EH (cell line): ENCODE measurements at regions not wholly inside any gene's neighbourhood (a gene's known extent, or its start where the extent isn't known, plus 50 kb on each side); places are given as distances from the start of the nearest gene placed in this dataset.

ENCODE experiments used
- DNase-seq: peaks from one replicate; pipeline ENCODE4 v3.0.0-alpha.2; 2015; ENCODE audit warnings: low read depth

DNA sequence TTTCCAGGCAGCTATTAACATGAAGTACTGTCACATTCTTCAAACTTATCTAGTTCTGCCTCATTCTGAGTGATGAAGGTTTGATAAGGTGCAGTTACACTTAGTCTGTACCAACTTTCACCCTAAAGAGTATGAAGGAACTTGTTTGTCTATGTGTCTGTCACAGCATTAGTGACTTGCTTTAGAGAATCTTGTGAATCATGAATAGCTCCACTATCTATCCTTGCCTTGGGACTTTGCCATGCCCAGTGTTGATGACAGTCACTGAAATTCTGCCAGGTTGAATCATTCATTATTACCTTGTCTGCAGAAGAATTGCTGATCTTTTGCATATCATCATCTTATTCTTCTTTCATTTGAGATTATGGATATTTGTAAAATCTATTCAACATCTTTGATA is 50.9 kb upstream of the A1CF start:
- no peak for DNase-seq

DNA sequence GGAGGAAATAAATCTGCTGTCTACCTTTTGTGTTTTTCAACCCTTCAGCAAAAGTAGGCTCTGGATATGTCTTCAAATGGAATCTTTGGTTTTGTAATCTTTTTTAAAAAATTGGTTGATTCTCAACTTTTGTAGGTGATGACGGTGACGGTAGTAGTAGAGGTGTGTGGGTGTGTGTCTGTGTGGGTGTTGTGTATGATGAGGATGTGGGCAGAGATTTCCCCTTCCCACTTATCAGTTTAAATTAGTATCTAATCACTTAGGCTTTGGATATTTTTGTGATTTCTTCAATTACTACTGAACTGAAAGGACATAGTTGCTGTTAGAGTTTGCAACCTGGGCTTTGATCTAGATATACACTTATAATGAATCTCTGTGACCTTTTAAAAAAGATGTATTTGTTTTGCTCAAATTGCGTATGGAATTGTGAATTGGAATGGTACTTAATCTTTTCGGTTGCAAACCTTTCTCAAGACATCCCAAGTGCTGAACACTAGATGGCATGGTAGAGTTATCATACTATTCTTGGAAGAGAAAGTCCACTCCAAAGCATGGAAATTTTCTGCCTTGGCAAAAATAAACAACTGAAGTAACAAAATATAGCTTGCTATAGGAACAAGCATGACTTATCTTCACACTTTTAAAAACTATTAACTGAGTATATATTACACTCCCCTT is 51.9 kb upstream of the A1CF start:
- DNase-seq, result peak; percentile 33

DNA sequence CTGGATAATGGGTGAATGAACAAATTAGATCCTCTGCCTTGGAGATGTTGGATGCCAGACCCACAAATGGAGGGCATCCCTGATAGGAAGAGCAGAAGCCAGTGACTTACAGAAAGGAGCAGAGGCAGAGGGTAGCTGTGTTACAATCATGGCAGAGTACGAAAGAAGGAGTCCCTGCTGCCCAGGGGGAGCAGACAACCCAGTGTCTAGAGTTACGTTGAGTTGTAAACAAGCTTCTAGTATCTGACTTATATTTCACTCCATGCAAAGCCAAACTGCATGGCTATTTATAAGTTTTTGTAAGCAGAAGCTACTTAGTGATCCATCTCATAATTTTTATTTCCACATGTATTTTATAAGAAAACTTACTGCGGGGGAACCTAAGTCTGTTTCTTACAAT is 56.2 kb upstream of the A1CF start:
- DNase-seq, result no peak

DNA sequence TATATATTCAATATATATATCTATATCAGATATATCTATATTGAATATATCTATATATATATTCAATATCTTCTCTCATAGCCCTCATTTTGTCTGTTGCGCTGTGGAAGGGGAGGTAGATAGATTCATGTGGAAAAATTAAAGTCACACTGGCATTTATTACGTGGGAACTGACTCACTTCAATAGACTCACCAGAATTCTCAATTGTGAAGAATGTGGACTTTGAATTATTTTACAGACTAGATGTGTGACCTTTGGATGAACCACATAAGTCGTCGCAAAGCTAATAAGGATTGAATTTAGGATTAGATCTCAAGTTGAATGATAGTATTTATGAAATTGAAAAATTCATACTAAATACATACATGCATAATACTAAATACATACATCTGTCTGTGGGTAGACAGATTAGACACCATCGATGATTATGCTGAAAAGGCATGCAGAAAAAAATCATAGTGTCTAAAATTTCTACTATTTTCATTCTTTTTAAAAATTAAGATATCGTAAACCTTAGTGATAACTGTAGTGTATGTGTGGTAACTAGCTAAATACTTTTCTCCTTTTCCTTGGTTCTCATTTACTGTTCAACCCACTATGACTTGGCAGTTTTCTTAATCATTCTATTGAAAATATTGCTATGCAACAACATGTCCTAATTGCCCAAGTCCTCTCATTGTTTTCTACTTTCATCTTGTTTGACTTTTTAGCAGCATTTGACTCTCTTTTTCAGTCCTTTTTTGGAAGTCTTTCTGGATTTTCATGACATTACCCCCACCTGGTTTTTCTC is 61.8 kb upstream of the A1CF start:
- DNase-seq, result no peak

DNA sequence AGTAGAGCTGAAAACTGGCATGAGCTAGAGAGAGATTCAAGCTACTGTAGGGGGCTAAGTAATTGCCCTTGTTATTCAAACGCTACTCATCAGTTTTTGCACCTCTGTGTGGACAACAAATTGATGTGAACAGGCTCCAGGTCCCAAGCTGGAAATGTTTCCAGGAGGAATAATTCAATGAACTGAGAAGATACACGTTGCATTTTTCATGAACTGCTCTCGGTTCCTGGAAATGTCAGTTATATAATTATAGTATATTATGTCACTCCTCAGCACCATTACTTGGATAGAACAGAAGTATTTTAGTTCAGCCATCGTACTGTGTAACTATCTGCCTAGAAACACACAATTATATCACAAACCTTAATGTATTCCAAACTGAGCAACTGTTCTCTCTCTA is 65.9 kb upstream of the A1CF start:
- DNase-seq, result no peak

DNA sequence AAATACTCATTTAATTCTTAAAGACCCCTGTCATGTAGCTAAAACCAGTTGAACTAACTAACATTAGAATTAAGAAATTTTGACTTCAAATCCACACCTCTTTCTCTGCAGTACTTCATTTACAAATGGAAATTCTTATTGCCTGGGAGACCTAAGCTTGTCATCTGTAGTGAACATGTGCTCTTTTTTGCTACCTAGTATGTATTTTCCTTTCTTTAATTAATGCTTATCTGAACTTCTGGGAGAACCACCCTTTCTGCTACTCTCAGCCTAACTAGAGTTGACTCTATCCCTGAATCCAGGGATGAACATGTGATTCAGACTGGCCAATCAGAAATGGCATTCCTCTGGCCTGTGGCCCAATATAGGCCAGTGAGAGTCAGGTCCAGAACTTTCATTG is 75.9 kb upstream of the A1CF start:
- no peak for DNase-seq

DNA sequence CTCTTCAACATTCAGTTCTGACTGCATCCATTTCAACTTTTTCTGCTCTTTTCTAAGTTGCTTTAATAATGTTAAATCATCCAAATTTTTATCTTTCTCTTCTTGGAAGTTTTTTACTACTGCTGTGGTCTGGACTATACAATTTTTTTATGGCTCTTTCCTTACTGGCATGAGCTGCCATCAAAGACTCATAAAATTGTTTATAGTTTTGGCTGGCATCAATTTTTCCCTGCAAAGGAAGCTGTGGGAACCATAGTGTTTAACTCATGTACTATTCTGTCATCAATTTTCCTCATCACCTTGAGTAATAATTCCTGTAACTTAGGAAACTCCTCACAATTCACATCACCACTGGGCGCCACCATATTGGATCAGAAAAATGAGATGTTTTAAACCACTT is 77.6 kb upstream of the A1CF start:
- no peak for DNase-seq

DNA sequence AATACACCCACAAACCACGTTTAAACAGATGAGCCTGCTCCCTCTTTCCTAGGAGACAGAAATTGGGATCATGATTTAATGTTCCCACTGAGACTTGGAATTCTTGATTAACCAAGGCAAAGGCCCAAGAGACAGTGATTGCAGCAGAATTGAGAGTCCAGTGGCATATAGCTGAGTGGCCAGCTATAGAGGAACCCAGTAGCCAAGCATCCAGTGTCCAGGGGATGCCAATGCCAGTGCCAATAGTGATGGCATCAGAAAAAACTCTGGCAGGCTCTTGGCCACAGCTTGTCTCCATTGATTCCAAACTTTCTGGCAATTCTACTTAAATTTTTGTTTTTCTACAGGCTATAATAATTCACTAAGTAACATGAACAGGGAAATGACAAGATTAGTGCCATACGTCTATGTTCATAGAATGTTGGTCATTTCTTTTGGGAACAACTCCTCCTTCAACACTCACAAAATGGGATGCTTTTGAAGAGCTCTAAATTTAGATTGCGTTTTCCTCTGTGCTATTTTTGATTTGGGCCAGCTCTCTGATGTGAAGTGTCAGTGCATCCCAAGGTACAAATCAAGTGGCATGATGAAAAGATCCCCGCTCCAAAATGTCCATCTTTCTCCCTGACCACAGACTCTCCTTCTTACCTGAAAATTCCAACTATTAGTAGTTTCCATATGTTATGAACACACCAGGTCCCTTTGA is 83.1 kb upstream of the A1CF start:
- DNase-seq, result no peak

DNA sequence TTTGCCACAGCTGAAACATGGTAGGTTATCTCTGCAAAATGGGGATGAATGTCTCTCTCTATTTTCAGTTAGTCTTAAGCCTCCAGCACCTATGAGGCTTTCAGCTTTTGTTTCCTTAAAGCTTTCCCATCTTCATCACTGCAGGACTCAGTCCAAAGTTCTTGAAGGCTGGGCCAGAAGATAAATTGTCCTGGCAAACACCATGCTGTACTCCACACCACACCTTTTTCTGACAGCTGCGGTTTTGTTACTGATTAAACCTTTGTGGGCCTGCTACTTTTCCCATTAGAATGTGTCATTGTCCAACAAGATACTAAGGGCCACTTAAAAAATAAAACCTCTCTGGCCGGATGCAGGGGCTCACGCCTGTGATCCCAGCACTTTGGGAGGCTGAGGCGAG is 87.2 kb upstream of the A1CF start:
- no peak for DNase-seq

DNA sequence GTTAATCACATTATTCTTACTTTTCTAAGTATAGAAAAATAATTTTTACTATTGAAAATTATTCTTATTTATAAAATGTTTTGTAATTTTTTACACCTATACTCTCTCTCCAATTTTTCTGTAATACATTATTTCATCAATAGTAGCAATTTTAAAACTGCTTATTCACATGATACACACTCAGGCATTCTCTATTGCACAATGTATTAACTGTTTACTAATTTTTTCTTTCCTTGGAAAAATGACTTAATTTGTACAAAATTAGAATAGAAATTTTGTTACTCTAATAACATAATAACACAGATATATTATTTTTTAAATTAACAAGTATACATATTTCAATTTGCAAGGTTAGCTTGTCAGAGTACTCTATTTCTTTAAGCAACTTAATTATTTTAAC is 92.9 kb upstream of the PRKG1 start:
- no peak for DNase-seq

DNA sequence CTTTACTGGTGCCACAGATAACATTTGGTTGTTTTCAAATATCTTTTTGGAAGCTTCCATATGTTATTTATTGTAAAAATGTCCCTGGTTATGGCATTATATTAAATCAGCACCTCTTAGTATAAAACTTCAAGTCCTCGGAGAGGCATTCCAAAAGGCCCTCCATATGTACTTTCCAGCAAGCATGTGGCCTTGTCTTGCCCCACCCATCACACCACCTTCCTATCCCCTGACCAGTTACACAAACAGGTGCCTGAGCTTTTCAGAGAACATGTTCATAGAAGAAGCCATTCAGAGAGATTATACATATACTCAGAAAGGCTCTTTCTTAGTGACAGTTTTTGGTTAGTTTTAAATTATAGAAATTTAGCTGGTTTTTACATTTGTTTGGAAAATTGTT is 92.4 kb upstream of the PRKG1 start:
- DNase-seq, result no peak

DNA sequence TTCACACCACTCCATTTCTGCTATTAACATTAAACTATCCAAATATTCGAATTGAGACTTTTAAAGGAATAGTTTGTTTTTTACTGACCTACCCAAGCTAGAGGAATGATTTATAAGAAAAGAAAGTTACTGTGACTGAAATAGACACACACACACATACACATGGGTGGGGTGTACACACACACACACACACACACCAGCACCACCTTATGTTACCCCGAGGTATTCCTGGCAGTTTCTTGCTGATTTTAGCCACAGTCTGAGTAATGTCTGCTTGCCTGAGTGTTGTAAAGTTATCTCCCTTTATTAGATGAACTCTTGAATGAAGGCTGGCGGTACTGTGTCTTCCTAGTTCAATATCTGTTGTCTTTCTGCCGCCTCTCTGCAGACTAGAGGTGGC is 91.3 kb upstream of the PRKG1 start:
- no peak for DNase-seq

DNA sequence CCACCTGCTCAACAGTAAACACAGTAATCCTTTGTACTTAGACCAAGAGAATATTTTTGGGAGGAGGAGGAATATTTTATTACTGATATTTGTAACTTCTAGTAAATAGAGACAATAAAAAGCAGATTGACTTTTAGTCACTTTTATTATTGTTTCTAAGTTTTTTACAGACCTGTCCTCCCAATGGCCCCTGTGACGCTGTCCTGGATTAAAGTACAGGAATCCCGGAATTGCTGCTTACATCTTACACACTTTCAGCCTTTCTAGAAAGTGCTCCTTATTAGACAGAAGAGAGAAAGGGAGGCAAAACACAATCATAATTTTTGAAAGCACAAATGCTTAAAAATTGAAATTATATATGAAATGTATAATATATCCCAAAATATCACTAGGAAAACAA is 86.4 kb upstream of the PRKG1 start:
- DNase-seq, result no peak

DNA sequence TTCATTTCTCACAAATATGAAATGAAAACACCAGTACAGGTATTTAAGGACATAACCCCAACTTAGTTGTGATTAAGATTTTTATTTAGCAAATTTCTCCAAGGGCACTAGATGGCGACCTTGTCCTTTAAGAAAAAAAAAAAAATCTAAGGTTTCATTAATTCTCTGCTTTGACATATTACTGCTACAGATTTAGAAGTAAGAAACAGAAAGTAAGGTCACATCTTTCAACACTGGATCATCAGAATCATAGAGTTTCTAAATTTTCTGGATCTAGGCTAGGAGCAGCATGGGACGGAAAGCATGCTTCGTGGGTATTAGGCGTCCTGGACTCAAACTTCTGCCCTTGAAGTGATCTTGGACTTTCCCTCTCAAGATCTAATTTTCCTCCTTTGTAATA is 85.5 kb upstream of the PRKG1 start:
- peak; percentile 38 for DNase-seq

DNA sequence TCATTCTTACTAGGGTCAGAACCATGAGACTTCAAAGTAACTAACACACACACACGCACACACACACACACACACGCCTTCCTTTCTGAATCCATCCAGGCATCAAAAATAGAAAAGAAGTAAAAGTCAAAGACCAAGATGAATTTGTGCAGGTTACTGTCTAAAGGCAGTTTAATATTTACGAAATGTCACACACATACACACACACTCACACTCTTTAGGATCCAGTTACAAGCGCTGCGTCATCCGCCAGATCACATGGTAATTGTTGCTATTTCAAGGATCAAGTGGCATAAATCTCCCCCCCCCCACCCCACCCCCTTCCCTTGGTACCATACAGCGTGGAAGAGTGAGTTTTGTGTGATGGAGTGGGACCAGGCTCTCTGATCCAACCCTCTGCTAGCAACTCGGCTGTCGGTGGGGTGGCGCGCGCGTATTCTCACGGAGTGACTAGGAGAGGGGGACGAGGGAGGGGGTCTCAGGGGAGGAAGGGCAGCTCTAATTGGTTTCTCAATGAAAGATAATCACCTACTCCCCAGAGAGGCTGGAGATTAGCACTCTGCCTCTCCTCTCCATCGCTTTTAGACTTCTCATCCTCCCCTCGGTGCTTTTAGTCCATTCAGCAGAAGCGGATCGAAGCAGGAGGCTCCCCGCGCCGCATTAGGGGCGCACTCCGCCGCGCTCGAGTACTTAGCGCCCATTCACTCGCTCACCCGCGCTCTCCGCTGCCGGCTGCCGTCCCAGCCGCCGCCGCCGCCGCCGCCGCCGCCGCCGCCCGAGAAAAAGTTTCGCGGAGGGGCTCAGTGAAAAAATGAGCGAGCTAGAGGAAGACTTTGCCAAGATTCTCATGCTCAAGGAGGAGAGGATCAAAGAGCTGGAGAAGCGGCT is 83.5 kb upstream of the PRKG1 start:
- DNase-seq, result peak; percentile 79

DNA sequence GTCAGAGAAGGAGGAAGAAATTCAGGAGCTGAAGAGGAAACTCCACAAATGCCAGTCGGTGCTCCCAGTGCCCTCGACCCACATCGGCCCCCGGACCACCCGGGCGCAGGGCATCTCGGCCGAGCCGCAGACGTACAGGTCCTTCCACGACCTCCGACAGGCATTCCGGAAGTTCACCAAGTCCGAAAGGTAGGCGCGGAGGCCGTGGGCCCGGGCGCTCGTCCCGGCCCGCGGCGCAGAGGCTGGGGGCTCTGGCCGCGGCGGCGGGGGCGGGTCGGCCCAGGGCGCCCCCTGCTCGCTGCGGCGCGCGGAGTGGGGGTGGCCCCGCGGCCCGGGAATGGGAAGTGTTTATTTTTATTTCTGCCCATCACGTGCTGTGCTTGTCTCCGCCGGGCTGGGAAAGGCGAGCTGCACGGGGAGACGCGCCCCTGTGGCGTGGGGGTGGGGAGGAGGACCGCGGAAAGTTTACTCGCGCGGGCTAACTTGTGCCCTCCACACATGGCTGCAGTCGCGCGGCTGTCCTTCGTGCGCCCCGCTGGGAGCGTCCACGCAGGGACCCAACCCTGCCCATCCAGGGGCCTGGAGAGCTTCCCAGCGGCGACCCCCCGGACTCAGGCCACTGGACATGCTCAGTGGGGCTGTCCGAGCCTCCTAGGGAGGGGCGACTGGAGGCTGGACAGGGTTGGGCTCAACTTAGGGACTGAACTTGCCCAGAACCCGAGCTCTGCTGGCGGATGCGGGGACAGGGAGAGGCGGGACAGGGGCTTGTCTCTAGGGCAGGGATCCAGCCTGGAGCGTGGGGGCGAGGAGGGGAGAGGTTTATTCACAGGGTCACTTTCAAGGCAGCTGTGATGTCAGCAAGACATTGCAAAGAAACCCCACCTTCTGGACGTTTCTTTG is 82.6 kb upstream of the PRKG1 start:
- peak; percentile 58 for DNase-seq

DNA sequence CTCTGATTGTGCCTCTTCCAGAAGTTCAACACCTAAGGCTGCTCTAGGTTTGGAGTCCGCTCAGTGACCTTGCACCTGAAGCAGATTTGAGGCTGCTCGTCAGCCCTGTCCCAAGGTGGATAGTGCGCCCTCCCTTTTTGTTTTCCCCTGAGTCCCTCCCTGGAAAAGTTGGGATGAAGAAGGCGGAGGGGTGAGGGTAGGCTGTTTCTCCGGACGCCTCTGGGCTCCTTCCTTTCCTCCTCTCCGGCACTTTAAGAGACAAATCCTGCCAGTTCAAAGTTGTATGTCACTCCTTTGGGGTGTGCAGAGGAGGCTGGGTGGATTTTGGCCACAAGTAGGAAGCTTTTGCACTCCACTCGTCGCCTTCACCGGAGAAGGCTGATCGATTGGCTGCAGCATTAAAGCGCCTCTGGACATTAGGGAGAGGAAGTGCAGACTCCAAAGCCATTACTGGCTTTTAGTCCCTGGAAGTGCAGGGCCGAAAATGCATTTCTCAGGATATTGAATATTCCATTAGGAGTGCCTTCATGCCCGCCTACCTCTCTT is 81.9 kb upstream of the PRKG1 start:
- no peak for DNase-seq

DNA sequence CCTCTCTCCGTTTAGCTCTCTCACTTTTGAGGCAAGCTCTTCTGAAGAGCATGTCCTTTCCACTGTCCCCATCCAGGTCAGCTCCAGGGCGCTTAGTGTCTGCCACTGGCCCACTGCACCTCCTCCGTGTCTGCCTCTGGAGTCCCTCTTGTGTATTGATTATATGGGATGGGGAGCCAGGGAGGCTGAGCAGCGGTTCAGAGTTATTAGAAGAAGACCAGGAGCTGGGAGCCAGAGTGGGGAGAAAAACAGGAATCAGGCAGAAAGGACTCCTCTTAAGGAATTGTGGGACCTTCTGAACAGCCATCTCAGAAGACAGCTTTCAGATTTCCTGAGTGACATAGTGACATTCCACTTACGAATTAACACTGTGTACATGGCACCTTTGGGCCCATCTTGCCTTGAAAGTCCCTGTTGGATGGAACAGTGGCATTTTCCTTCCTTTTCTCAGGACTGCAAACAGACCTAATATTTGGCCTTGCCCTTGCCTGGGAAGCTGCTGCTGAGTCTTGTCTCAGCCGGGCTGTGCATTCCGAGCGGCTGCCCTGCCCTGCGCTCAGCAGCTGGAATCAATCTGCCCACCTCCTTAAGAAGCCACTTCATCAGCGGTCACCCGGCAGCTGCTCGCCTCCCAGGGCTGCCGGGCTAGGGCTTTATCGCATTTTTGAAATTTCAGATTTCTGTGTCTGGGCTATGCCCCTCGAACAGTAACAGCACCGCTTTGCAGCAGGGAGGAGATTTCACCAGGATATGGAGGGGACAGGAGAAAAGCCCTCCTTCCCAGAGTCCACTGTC is 81.1 kb upstream of the PRKG1 start:
- DNase-seq, result peak; percentile 87

DNA sequence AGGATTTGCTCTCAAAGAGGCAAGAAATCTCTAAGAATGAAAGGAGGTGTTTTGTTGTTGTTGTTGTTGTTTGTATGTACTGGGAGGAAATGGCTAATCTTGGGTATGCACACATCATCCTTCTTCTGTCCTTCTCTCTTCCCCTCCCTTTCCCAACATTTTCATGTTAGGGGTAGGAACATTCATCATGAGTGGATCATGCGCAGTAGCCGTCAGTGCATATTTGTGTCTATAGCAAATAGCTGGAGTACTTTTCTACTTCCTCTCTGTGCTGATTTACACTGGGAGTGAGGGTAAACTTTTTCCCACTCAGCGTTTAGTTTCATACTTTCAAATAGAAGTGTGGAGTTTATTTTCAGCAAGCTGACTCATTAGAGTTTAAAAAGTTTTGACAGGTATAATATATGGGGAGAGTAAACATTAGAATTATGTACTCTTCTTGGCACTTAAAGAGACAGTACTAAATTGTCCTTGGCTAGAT is 80.5 kb upstream of the PRKG1 start:
- DNase-seq, result peak; percentile 84

DNA sequence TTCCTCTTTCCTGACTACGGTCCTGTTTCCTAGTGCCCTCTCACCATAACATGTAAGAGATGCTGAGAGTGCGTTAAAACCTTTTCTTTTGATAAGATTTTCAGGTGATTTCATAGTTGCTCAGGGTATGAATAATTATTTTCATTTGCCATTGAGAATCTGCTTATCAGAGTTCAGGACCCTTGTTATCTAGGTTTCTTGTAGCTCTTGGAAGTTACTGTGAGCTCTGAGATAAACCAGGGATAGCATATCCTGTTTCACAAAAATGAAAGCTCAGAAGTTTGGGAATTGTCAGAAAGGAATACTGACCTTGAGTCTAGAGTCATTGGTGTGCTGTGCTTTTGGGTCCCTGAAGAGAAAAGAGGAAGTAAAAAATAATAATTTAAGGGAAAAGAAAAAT is 76.8 kb upstream of the PRKG1 start:
- no peak for DNase-seq
